NCI-H146 treated with DMSO at 0.1 percent for 48 hours (cell line): ENCODE measurements at regions not wholly inside any gene's neighbourhood (a gene's known extent, or its start where the extent isn't known, plus 50 kb on each side); places are given as distances from the start of the nearest gene placed in this dataset.

Experiments
- DNase-seq: peaks from one replicate; lab custom pipeline; 2025; ENCODE audit not compliant: unreplicated experiment; lab: John Stamatoyannopoulos, UW

- DNase-seq, result no peak
Measured at GRCh38 chr13:91193358-91193757, 154.1 kb upstream of the MIR17HG start.

- no peak for DNase-seq
Measured at GRCh38 chr13:91195789-91196188, 151.7 kb upstream of the MIR17HG start.

GRCh38 chr13:91196958-91197357 is 150.5 kb upstream of the MIR17HG start:
- DNase-seq, result no peak

- no peak for DNase-seq
Measured at GRCh38 chr13:91199866-91200265, 147.6 kb upstream of the MIR17HG start.

GRCh38 chr13:91200486-91200885 is 147.0 kb upstream of the MIR17HG start:
- DNase-seq, result no peak

GRCh38 chr13:91203430-91203829 is 144.1 kb upstream of the MIR17HG start:
- DNase-seq, result peak; percentile 99

- DNase-seq, result no peak
Measured at GRCh38 chr13:91207261-91207660, 140.2 kb upstream of the MIR17HG start.

- no peak for DNase-seq
Measured at GRCh38 chr13:91211510-91211909, 136.0 kb upstream of the MIR17HG start.

GRCh38 chr13:91212231-91212630 is 135.3 kb upstream of the MIR17HG start:
- DNase-seq, result no peak

- no peak for DNase-seq
Measured at GRCh38 chr13:91214031-91214430, 133.5 kb upstream of the MIR17HG start.

- peak; percentile 89 for DNase-seq
Measured at GRCh38 chr13:91216928-91217700, 130.4 kb upstream of the MIR17HG start.

GRCh38 chr13:91219201-91219600 is 128.3 kb upstream of the MIR17HG start:
- no peak for DNase-seq

- no peak for DNase-seq
Measured at GRCh38 chr13:91220872-91221271, 126.6 kb upstream of the MIR17HG start.

GRCh38 chr13:91228108-91228507 is 119.4 kb upstream of the MIR17HG start:
- DNase-seq, result no peak

- no peak for DNase-seq
Measured at GRCh38 chr13:91228940-91229339, 118.5 kb upstream of the MIR17HG start.

GRCh38 chr13:91232716-91233115 is 114.8 kb upstream of the MIR17HG start:
- DNase-seq, result no peak

GRCh38 chr13:91233291-91233690 is 114.2 kb upstream of the MIR17HG start:
- no peak for DNase-seq

GRCh38 chr13:91236182-91236581 is 111.3 kb upstream of the MIR17HG start:
- no peak for DNase-seq

- DNase-seq, result no peak
Measured at GRCh38 chr13:91236921-91237320, 110.6 kb upstream of the MIR17HG start.

- DNase-seq, result no peak
Measured at GRCh38 chr13:91238036-91238435, 109.5 kb upstream of the MIR17HG start.

GRCh38 chr13:91240341-91240740 is 107.1 kb upstream of the MIR17HG start:
- DNase-seq, result no peak

- no peak for DNase-seq
Measured at GRCh38 chr13:91241221-91241933, 106.1 kb upstream of the MIR17HG start.
